ENCODE measurements at regions not wholly inside any gene's neighbourhood (a gene's known extent, or its start where the extent isn't known, plus 50 kb on each side); places are given as distances from the start of the nearest gene placed in this dataset.

DNA sequence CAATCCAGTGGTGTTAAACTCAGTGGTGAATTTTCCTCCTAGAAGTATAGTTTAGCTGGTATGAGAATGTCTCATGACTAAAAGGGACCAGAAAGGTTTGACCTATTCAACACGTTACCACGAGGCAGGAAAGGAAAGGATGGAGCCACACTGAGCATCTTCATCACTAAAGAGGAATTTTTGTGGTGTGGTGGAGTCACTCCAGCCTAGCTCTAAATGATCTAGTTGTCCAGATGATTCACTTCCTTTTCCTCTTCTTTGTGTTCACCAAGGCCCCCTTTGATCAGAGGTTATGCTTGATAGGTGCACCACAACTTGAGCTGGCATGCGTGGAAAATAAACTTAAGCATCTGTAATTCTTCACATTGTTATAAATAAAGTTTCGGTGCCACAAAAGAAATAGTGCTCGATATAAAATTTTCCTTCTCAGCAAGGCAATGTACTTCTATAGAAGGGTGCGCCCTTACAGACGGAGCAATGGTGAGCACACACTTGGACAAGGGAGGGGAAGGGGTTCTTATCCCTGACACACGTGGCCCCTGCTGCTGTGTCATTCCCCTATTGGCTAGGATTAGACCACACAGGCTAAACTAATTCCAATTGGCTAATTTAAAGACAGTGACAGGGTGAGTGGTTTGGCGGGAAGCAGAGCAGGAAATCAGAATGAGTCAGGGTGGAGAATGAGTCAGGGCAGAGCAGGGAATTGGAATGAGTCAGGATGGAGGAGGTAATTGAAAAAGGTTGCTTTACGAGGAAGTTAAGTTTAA, 254.6 kb downstream of the HS3ST3A1 start:
- TF ChIP-seq, protein P1, sequence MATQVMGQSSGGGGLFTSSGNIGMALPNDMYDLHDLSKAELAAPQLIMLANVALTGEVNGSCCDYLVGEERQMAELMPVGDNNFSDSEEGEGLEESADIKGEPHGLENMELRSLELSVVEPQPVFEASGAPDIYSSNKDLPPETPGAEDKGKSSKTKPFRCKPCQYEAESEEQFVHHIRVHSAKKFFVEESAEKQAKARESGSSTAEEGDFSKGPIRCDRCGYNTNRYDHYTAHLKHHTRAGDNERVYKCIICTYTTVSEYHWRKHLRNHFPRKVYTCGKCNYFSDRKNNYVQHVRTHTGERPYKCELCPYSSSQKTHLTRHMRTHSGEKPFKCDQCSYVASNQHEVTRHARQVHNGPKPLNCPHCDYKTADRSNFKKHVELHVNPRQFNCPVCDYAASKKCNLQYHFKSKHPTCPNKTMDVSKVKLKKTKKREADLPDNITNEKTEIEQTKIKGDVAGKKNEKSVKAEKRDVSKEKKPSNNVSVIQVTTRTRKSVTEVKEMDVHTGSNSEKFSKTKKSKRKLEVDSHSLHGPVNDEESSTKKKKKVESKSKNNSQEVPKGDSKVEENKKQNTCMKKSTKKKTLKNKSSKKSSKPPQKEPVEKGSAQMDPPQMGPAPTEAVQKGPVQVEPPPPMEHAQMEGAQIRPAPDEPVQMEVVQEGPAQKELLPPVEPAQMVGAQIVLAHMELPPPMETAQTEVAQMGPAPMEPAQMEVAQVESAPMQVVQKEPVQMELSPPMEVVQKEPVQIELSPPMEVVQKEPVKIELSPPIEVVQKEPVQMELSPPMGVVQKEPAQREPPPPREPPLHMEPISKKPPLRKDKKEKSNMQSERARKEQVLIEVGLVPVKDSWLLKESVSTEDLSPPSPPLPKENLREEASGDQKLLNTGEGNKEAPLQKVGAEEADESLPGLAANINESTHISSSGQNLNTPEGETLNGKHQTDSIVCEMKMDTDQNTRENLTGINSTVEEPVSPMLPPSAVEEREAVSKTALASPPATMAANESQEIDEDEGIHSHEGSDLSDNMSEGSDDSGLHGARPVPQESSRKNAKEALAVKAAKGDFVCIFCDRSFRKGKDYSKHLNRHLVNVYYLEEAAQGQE (IDR thresholded peaks at IDR 0.05; ENCODE audit: insufficient read depth in 1 of 2, low read depth in 2 of 2, low read length in 2 of 2): no peak
- TF ChIP-seq POLR2AphosphoS5 (IDR thresholded peaks at IDR 0.05; ENCODE audit: low read depth, low read length) (no peak), TAF1 (IDR thresholded peaks at IDR 0.05; ENCODE audit: borderline replicate concordance, insufficient read depth, low read length) (no peak)
